ENCODE measurements at regions not wholly inside any gene's neighbourhood (a gene's known extent, or its start where the extent isn't known, plus 50 kb on each side); places are given as distances from the start of the nearest gene placed in this dataset.

- H3K9ac ChIP-seq (replicated peaks in 1 of 4; ENCODE audit: extremely low read depth in 1 of 4, low read depth in 3 of 4, low read length in 3 of 4) = no peak overlapping the region
- H3K18ac ChIP-seq (ENCODE audit: extremely low read depth, low read length) = no peak overlapping the region
- H3K4me3 ChIP-seq (ENCODE audit: extremely low read depth in 1 of 4, insufficient read depth in 2 of 4, low read depth in 3 of 4, low read length in 4 of 4) = no peak overlapping the region
- H3K36me3 ChIP-seq (ENCODE audit: control insufficient read depth in 2 of 4, insufficient read depth in 4 of 4, low read length in 3 of 4) = no peaks in the 10 kb centered on the region
- no peak overlapping the region for H2BK20ac ChIP-seq (ENCODE audit: low read length)
- CTCF ChIA-PET (ENCODE audit: partially characterized antibody) = interaction anchor here (0.6 to 1.1 kb wide), 2 partner anchors 21 to 276 kb away, joined by 3 to 4 read pairs; no protein-coding TSS in a partner anchor
- H2AK5ac ChIP-seq (ENCODE audit: low read depth, low read length) = no peak overlapping the region
- H3K79me2 ChIP-seq (ENCODE audit: control insufficient read depth in 1 of 2, insufficient read depth in 2 of 2, low read length in 2 of 2) = 0 out of 4 replicates have a peak, but pooled peaks cover 0 to 3% of the 10 kb centered on the region in 2 experiments
- no peak for FAIRE-seq
- no peak overlapping the region for H2BK15ac ChIP-seq (ENCODE audit: low read length)
- H3K23ac ChIP-seq (ENCODE audit: insufficient read length) = no peak overlapping the region
- no peak overlapping the region for H4K5ac ChIP-seq (ENCODE audit: insufficient read length, low read depth, low read length)
- no peak overlapping the region for H4K91ac ChIP-seq (replicated peaks; ENCODE audit: insufficient read length, low read length)
- POLR2A ChIA-PET (ENCODE audit: partially characterized antibody) = no interaction called here
- no peak overlapping the region for H3K4ac ChIP-seq (replicated peaks; ENCODE audit: insufficient read length, low read depth, low read length)
- no peak overlapping the region for H2AFZ ChIP-seq (ENCODE audit: low read length)
- no peak overlapping the region for H4K8ac ChIP-seq (ENCODE audit: extremely low read depth, insufficient read depth, low read length)
- H3K56ac ChIP-seq (replicated peaks; ENCODE audit: insufficient read length, low read depth, low read length) = no peak overlapping the region
- no peak overlapping the region for H3K14ac ChIP-seq (ENCODE audit: insufficient read length)
- no peak overlapping the region for H2BK12ac ChIP-seq (ENCODE audit: low read depth, low read length)
- H3K27me3 ChIP-seq (replicated peaks in 1 of 4; ENCODE audit: control insufficient read depth in 3 of 4, extremely low read depth in 1 of 4, insufficient read depth in 3 of 4, low read length in 3 of 4) = no peaks in the 10 kb centered on the region
- no peak overlapping the region for H3K27ac ChIP-seq (ENCODE audit: low read depth, low read length)
- 80% methylated on average over 5 of the region's 5 CpGs; no CpG with 5 or more reads in 1 of the 2 experiments for WGBS, 2 experiments (ENCODE audit: extremely low coverage in 1 of 2, insufficient coverage in 1 of 2, insufficient read length in 1 of 2, insufficient replicate concordance in 2 of 2, low coverage in 1 of 2, low lambda C conversion rate in 2 of 2, missing lambda C conversion rate in 1 of 2)
- no peaks in the 10 kb centered on the region for H3K79me1 ChIP-seq (ENCODE audit: low read depth, low read length)
- H3K23me2 ChIP-seq (ENCODE audit: low read depth, low read length) = no peaks in the 10 kb centered on the region; the same call in 1 of the 2 replicates
- H2BK120ac ChIP-seq (replicated peaks; ENCODE audit: low read depth, low read length) = no peak overlapping the region
- H3K4me1 ChIP-seq (replicated peaks in 1 of 4; ENCODE audit: control insufficient read depth in 3 of 4, insufficient read depth in 4 of 4, low read length in 3 of 4) = peaks cover 0 to 5% (median 1%) of the 10 kb centered on the region in 4 experiments; a peak in 2 of 7 replicates
- no peak overlapping the region for H3K4me2 ChIP-seq (ENCODE audit: insufficient read depth in 1 of 2, low read depth in 2 of 2, low read length in 2 of 2)
- DNase-seq (ENCODE audit: low read depth in 1 of 2, low spot score in 2 of 2) = no peak
- H2BK5ac ChIP-seq (ENCODE audit: low read depth, low read length) = no peak overlapping the region
- peaks cover 0 to 2% of the 10 kb centered on the region in 2 experiments for H4K20me1 ChIP-seq (replicated peaks in 1 of 2; ENCODE audit: control insufficient read depth in 1 of 2, insufficient read depth in 2 of 2, low read length in 2 of 2)
- no peaks in the 10 kb centered on the region for H3K9me3 ChIP-seq (ENCODE audit: insufficient read depth in 2 of 2, low read depth in 1 of 2, low read length in 1 of 2)
- no peak for TF ChIP-seq YY1 (IDR thresholded peaks at IDR 0.05; ENCODE audit: low read depth, low read length)
- no peak for TF ChIP-seq MAX (IDR thresholded peaks at IDR 0.05)
- no peak for TF ChIP-seq JUN (IDR thresholded peaks at IDR 0.05; ENCODE audit: low read depth, low read length)
- TF ChIP-seq TAF7 (optimal IDR thresholded peaks at IDR 0.05; ENCODE audit: borderline replicate concordance, low read depth, low read length) = no peak
- no peak for TF ChIP-seq ZNF274 (IDR thresholded peaks at IDR 0.05; ENCODE audit: borderline replicate concordance, extremely low read depth, low read length)
- no peak for TF ChIP-seq CEBPB (IDR thresholded peaks at IDR 0.05; ENCODE audit: low read depth, low read length)
- TF ChIP-seq CBX8 (IDR thresholded peaks at IDR 0.05; ENCODE audit: borderline replicate concordance, low read depth, low read length) = no peak
- TF ChIP-seq SIN3A (conservative IDR thresholded peaks at IDR 0.05 in 1 of 2, IDR thresholded peaks at IDR 0.05 in 1 of 2; ENCODE audit: low read depth in 1 of 2, low read length in 2 of 2) = no peak
Measured at GRCh38 chr21:31397515-31397926, 53.5 kb upstream of the TIAM1 start.
